ENCODE measurements at regions not wholly inside any gene's neighbourhood (a gene's known extent, or its start where the extent isn't known, plus 50 kb on each side); places are given as distances from the start of the nearest gene placed in this dataset.

DNA sequence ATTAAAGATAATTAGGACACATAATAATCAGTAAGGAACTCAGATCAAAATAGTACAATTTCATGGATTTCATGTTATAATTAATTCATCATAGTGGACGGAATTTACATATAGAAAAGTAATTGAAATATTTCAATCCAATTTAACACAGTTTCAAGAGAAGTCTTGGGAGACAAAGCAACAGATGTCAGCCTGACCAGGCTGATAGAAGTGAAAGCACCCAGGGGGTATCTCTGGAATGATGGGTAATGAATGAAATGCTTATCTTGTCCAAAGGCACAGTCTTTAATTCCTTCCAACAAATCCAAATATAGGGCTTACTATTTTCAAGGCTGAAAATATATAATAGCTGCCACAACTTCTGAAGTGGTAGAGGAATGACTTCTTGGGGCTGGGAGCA lies 629.3 kb upstream of the RGMB start:
- Histone ChIP-seq H3K79me2 (ENCODE audit: insufficient read depth, low read length) (no peaks in the 10 kb centered on the region), H3F3A (ENCODE audit: insufficient read depth, low read length) (no peaks in the 10 kb centered on the region), H3K9me2 (ENCODE audit: low read depth, low read length) (no peaks in the 10 kb centered on the region), H3K9ac (ENCODE audit: low read length) (no peak overlapping the region), H3K36me3 (ENCODE audit: insufficient read depth, low read length) (no peaks in the 10 kb centered on the region), H3K27ac (ENCODE audit: low read depth, low read length, poor library complexity, severe bottlenecking) (no peak overlapping the region), H3K9me3 (ENCODE audit: low read length) (no peaks in the 10 kb centered on the region), H2AFZ (ENCODE audit: low read length) (no peak overlapping the region), H3K4me2 (ENCODE audit: low read length) (no peak overlapping the region), H3K4me3 (ENCODE audit: low read depth, low read length, poor library complexity, severe bottlenecking) (no peak overlapping the region), H3K4me1 (ENCODE audit: insufficient read depth, low read length, severe bottlenecking) (no peaks in the 10 kb centered on the region), H4K20me1 (ENCODE audit: insufficient read depth, low read length) (no peaks in the 10 kb centered on the region), H3K27me3 (ENCODE audit: insufficient read depth, low read length) (no peaks in the 10 kb centered on the region)
- no peak for TF ChIP-seq EZH2 (IDR thresholded peaks at IDR 0.05; ENCODE audit: borderline replicate concordance, low read length)
- TF ChIP-seq, protein P1, sequence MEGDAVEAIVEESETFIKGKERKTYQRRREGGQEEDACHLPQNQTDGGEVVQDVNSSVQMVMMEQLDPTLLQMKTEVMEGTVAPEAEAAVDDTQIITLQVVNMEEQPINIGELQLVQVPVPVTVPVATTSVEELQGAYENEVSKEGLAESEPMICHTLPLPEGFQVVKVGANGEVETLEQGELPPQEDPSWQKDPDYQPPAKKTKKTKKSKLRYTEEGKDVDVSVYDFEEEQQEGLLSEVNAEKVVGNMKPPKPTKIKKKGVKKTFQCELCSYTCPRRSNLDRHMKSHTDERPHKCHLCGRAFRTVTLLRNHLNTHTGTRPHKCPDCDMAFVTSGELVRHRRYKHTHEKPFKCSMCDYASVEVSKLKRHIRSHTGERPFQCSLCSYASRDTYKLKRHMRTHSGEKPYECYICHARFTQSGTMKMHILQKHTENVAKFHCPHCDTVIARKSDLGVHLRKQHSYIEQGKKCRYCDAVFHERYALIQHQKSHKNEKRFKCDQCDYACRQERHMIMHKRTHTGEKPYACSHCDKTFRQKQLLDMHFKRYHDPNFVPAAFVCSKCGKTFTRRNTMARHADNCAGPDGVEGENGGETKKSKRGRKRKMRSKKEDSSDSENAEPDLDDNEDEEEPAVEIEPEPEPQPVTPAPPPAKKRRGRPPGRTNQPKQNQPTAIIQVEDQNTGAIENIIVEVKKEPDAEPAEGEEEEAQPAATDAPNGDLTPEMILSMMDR (IDR thresholded peaks at IDR 0.05; ENCODE audit: low read length) = no peak

DNA sequence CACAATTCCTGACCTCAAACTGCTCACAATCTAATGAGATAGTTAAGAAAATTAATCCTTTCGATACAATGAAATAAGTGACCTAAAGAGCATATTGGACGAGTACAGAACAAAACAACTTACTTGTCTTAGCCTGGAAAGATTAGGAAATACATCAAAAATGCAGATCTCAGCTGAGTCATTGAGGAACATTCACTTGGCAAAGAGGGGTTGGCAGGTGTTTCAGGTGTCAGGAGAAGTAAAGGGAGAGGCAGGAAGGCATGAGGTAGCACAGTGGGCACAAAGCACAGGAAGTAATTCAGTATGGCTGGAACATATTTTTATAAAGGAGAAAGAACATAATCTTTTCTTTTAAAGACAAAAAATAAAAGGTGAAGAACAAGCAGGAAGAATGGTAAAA lies 628.8 kb upstream of the RGMB start:
- no peaks in the 10 kb centered on the region for H3K4me1 ChIP-seq (ENCODE audit: insufficient read depth, low read length, severe bottlenecking)
- no peak for TF ChIP-seq EZH2 (IDR thresholded peaks at IDR 0.05; ENCODE audit: borderline replicate concordance, low read length)
- TF ChIP-seq, protein P1 (IDR thresholded peaks at IDR 0.05; ENCODE audit: low read length) = no peak
- no peaks in the 10 kb centered on the region for H4K20me1 ChIP-seq (ENCODE audit: insufficient read depth, low read length)
- no peaks in the 10 kb centered on the region for H3K27me3 ChIP-seq (ENCODE audit: insufficient read depth, low read length)
- H3K36me3 ChIP-seq (ENCODE audit: insufficient read depth, low read length) = no peaks in the 10 kb centered on the region
- H3K27ac ChIP-seq (ENCODE audit: low read depth, low read length, poor library complexity, severe bottlenecking) = no peak overlapping the region
- no peak overlapping the region for H3K4me2 ChIP-seq (ENCODE audit: low read length)
- H3K79me2 ChIP-seq (ENCODE audit: insufficient read depth, low read length) = no peaks in the 10 kb centered on the region
- no peak overlapping the region for H3K4me3 ChIP-seq (ENCODE audit: low read depth, low read length, poor library complexity, severe bottlenecking)
- H2AFZ ChIP-seq (ENCODE audit: low read length) = no peak overlapping the region
- no peaks in the 10 kb centered on the region for H3K9me3 ChIP-seq (ENCODE audit: low read length)
- no peak overlapping the region for H3K9ac ChIP-seq (ENCODE audit: low read length)
- no peaks in the 10 kb centered on the region for H3F3A ChIP-seq (ENCODE audit: insufficient read depth, low read length)
- H3K9me2 ChIP-seq (ENCODE audit: low read depth, low read length) = no peaks in the 10 kb centered on the region

DNA sequence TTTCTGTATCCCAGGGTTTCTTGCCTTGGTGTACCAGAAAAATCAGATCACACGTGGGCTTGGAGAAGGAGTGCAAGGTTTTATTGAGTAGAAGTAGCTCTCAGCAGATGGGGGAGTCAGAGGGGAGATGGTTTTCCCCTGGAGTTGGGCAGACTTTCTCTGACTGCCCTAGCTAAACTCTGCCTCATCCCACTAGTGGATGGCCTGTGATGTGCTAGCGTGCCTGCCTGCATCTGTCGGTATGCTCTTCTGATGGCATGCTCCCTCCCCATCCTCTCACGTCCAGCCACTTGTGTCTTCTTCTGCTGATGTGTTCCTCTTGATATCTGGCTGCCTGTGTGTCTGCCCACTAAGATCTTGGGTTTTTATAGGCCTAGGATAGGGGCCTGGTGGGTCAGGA lies 616.1 kb upstream of the RGMB start:
- Histone ChIP-seq H3K9ac (ENCODE audit: low read length) (no peak overlapping the region), H3K36me3 (ENCODE audit: insufficient read depth, low read length) (no peaks in the 10 kb centered on the region), H3K27me3 (ENCODE audit: insufficient read depth, low read length) (no peaks in the 10 kb centered on the region), H3K9me2 (ENCODE audit: low read depth, low read length) (no peaks in the 10 kb centered on the region), H2AFZ (ENCODE audit: low read length) (no peak overlapping the region), H3K27ac (ENCODE audit: low read depth, low read length, poor library complexity, severe bottlenecking) (no peak overlapping the region), H4K20me1 (ENCODE audit: insufficient read depth, low read length) (no peaks in the 10 kb centered on the region), H3K9me3 (ENCODE audit: low read length) (no peaks in the 10 kb centered on the region), H3K4me2 (ENCODE audit: low read length) (no peak overlapping the region), H3K4me3 (ENCODE audit: low read depth, low read length, poor library complexity, severe bottlenecking) (no peak overlapping the region), H3K4me1 (ENCODE audit: insufficient read depth, low read length, severe bottlenecking) (no peaks in the 10 kb centered on the region), H3F3A (ENCODE audit: insufficient read depth, low read length) (no peaks in the 10 kb centered on the region), H3K79me2 (ENCODE audit: insufficient read depth, low read length) (no peaks in the 10 kb centered on the region)
- TF ChIP-seq, protein P1 (IDR thresholded peaks at IDR 0.05; ENCODE audit: low read length) = peak; percentile 23; the same call in 1 of the 2 replicates
- TF ChIP-seq EZH2 (IDR thresholded peaks at IDR 0.05; ENCODE audit: borderline replicate concordance, low read length) = no peak

Measured in OCI-LY1 (cell line).